HepG2 (cell line): ENCODE measurements at regions not wholly inside any gene's neighbourhood (a gene's known extent, or its start where the extent isn't known, plus 50 kb on each side); places are given as distances from the start of the nearest gene placed in this dataset.

Experiments
- ATAC-seq: fragments of 200-7000 bp; cut with Tn5 transposase; 3 replicates; pipeline ENCODE4 v1.9.1; 2020; ENCODE audit warnings: mild to moderate bottlenecking, moderate library complexity
- BruUV-seq: library from RNA; stranded (reverse); fragments of 400-500 nt; replicated peaks from 2 replicates; lab custom pipeline; 2021; lab: Mats Ljungman, UMichigan
- CTCF ChIA-PET: fragments of 300-600 bp; formaldehyde crosslinking; extraction: SDS; loops from one replicate; lab custom pipeline; 2021; ENCODE audit warnings: low total read pairs, inconsistent platforms, low intra/inter-chr PET ratio; lab: Yijun Ruan, JAX
- POLR2A ChIA-PET: fragments of 350-600 bp; sonication (Branson Sonifier 250); formaldehyde crosslinking; loops from one replicate; lab custom pipeline; 2020; ENCODE audit warnings: antibody characterized with exemption, inconsistent platforms; lab: Yijun Ruan, JAX
- DNase-seq: peaks from one replicate; pipeline ENCODE4 v3.0.0-alpha.2; 2015; ENCODE audit warnings: low spot score
- FAIRE-seq: peaks from 3 replicates; lab custom pipeline; 2011; peaks lifted over from hg19 to GRCh38; lab: Jason Lieb, UNC
- H2AFZ ChIP-seq: one replicate; pipeline ENCODE4 v1.6.1; 2011; ENCODE audit warnings: low read length, inconsistent platforms
- H3K27ac ChIP-seq: fragments of 300-600 bp; 3 replicates; pipeline ENCODE4 v1.8.0; 2011; ENCODE audit warnings: mixed run types, mild to moderate bottlenecking, mixed read lengths, low read length, inconsistent platforms; ENCODE audit not compliant: insufficient read depth; ENCODE audit errors: extremely low read length
- H3K27me3 ChIP-seq, 2 experiments: fragments of 200-600 bp in 1 of 2; 2 replicates in 1 of 2; 3 replicates in 1 of 2; pipeline versions ENCODE4 v1.6.0 to v1.8.0; 2011; ENCODE audit warnings: low read length in 2 of 2, mild to moderate bottlenecking in 2 of 2, moderate library complexity in 2 of 2, inconsistent platforms in 1 of 2; ENCODE audit not compliant: insufficient read depth in 2 of 2, control insufficient read depth in 1 of 2
- H3K36me3 ChIP-seq, 2 experiments: fragments of 200-600 bp in 1 of 2; replicated peaks in 1 of 2; 2 replicates in 1 of 2; 3 replicates in 1 of 2; pipeline versions ENCODE4 v1.5.1 to v1.8.0; 2011; ENCODE audit warnings: low read length in 2 of 2, inconsistent platforms in 1 of 2; ENCODE audit not compliant: insufficient read depth in 2 of 2, control insufficient read depth in 1 of 2
- H3K4me1 ChIP-seq: 2 replicates; pipeline ENCODE4 v1.5.1; 2012; ENCODE audit warnings: low read length, inconsistent platforms; ENCODE audit not compliant: insufficient read depth
- H3K4me2 ChIP-seq: 2 replicates; pipeline ENCODE4 v1.6.0; 2011; ENCODE audit warnings: low read depth, low read length, inconsistent platforms
- H3K4me3 ChIP-seq, 3 experiments: fragments of 200-600 bp in 1 of 3; sonication (generic), shearing (Covaris generic) in 1 of 3; replicated peaks in 1 of 3; 2 replicates each; pipeline ENCODE4 v1.5.1; 2011 to 2016; ENCODE audit warnings: low read length in 3 of 3, inconsistent platforms in 2 of 3, low read depth in 2 of 3, mild to moderate bottlenecking in 2 of 3, control low read depth in 1 of 3, mixed read lengths in 1 of 3; ENCODE audit not compliant: insufficient read depth in 1 of 3
- H3K79me2 ChIP-seq: one replicate; pipeline ENCODE4 v1.6.1; 2011; ENCODE audit warnings: low read length, inconsistent platforms; ENCODE audit not compliant: insufficient read depth
- H3K9ac ChIP-seq: 2 replicates; pipeline ENCODE4 v1.6.0; 2011; ENCODE audit warnings: mild to moderate bottlenecking, low read depth, low read length, inconsistent platforms; ENCODE audit not compliant: insufficient read depth
- H3K9me3 ChIP-seq: 2 replicates; pipeline ENCODE4 v1.5.1; 2012; ENCODE audit warnings: mild to moderate bottlenecking, low read length
- H4K20me1 ChIP-seq: 2 replicates; pipeline ENCODE4 v1.6.0; 2011; ENCODE audit warnings: inconsistent platforms, mild to moderate bottlenecking, low read length, moderate library complexity; ENCODE audit not compliant: insufficient read depth
- ZBTB3 ChIP-seq: sonication (generic); formaldehyde crosslinking; IDR thresholded peaks from 2 replicates; pipeline ENCODE4 v1.4.0; 2020; ENCODE audit warnings: low read depth, mild to moderate bottlenecking, moderate library complexity, missing genetic modification reagents, borderline replicate concordance
- whole genome bisulfite sequencing: methylation state at CpG from one replicate; pipeline ENCODE4 v1.1.6; 2017; ENCODE audit warnings: low lambda C conversion rate; 5-methylcytosine and 5-hydroxymethylcytosine counted together
- in situ Hi-C: cut with HindIII; loops from 2 replicates; pipeline ENCODE4 v1.10.0; 2017; ENCODE audit warnings: low pct_unique_long_range_greater_than_20kb; ENCODE audit not compliant: extremely low pct_ligation_motif_present
- intact Hi-C: fragments of 100-400 bp; cut with micrococcal nuclease; formaldehyde crosslinking; loops from one replicate; pipeline ENCODE4 v1.10.0; 2022; ENCODE audit not compliant: unreplicated experiment

- no peak overlapping the region for H3K9ac ChIP-seq
- intact Hi-C loops: no loop called here
- no peak for ATAC-seq
- FAIRE-seq: no peak
- H3K27me3 ChIP-seq: no peaks in the 10 kb centered on the region
- WGBS: no CpG with 5 or more reads among the region's 5 CpGs
- H3K36me3 ChIP-seq: no peaks in the 10 kb centered on the region
- no peaks in the 10 kb centered on the region for H3K79me2 ChIP-seq
- BruUV-seq: no TSS peak
- DNase-seq: no peak
- no peaks in the 10 kb centered on the region for H4K20me1 ChIP-seq
- in situ Hi-C loops: no loop called here
- H3K4me2 ChIP-seq: no peak overlapping the region
- ChIA-PET CTCF (no interaction called here), POLR2A (no interaction called here)
- H3K9me3 ChIP-seq: peaks cover 11% of the 10 kb centered on the region; the same call in 1 of the 2 replicates
- no peak overlapping the region for H2AFZ ChIP-seq
- H3K4me1 ChIP-seq: no peaks in the 10 kb centered on the region
- no peak overlapping the region for H3K4me3 ChIP-seq
- no peak overlapping the region for H3K27ac ChIP-seq
- TF ChIP-seq ZBTB3 (CRISPR knock-in tag): no peak
These were observed 353.8 kb downstream of the NAP1L3 start for GRCh38 chrX:93319609-93320008.
